Stimulated activated CD4-positive, alpha-beta T cell treated with anti-CD3 and anti-CD28 coated beads, Interleukin-15, amount 100 ng/mL, for 1 hour (primary cell): ENCODE measurements at regions not wholly inside any gene's neighbourhood (a gene's known extent, or its start where the extent isn't known, plus 50 kb on each side); places are given as distances from the start of the nearest gene placed in this dataset.
"Not testable (repeated sequence)": the region's sequence is repeated elsewhere in the genome, so short reads cannot be mapped to it uniquely, and the experiment has no call there.

Experiments used
- DNase-seq, 2 donors: peaks; one replicate each; pipeline ENCODE4 v3.0.0-alpha.2; 2020; ENCODE audit warnings: low read depth in 1 of 2, low spot score in 1 of 2

- no peak for DNase-seq
Observed at GRCh38 chr9:95586326-95586725, 69.6 kb upstream of the PTCH1 start.

GRCh38 chr9:95585824-95586223, 69.1 kb upstream of the PTCH1 start:
- no peak for DNase-seq

- DNase-seq: no peak
Observed at GRCh38 chr9:95584176-95584575, 67.4 kb upstream of the PTCH1 start.

- DNase-seq: no peak
Observed at GRCh38 chr9:95581900-95582299, 65.1 kb upstream of the PTCH1 start.

- DNase-seq: no peak
Observed at GRCh38 chr9:95580812-95581761, 64.3 kb upstream of the PTCH1 start.

GRCh38 chr9:95574866-95575553, 58.2 kb upstream of the PTCH1 start:
- DNase-seq: no peak

GRCh38 chr9:95574176-95574575, 57.4 kb upstream of the PTCH1 start:
- DNase-seq: no peak

- no peak for DNase-seq
Observed at GRCh38 chr9:95573463-95573862, 56.7 kb upstream of the PTCH1 start.

GRCh38 chr9:95572381-95573151, 55.8 kb upstream of the PTCH1 start:
- no peak for DNase-seq

- no peak for DNase-seq
Observed at GRCh38 chr9:95570646-95571045, 53.9 kb upstream of the PTCH1 start.

- DNase-seq: no peak
Observed at GRCh38 chr9:95570150-95570549, 53.4 kb upstream of the PTCH1 start.

- DNase-seq: not testable (repeated sequence)
Observed at GRCh38 chr9:95568735-95569134, 52.0 kb upstream of the PTCH1 start.
